ENCODE measurements at regions not wholly inside any gene's neighbourhood (a gene's known extent, or its start where the extent isn't known, plus 50 kb on each side); places are given as distances from the start of the nearest gene placed in this dataset.

DNA sequence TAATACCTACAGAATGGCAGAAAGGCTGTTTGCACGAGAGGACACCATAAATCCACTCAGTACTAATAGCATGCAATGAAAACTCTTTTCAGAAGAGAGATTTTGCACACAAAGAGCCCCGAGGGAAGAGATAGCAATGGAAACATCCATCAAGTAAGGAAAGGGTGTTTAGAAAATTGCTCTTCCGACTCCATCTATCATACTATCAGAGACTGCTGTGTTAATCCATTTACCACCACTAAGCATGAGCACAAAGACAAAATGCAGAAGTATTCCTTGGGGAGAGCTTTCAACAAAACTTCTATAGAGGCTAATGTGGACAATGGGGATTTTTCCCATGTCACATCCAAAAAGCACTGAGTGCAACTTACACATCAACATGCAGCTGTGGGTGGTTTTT, 72.1 kb upstream of the PLAAT1 start:
- TF ChIP-seq, protein P1, sequence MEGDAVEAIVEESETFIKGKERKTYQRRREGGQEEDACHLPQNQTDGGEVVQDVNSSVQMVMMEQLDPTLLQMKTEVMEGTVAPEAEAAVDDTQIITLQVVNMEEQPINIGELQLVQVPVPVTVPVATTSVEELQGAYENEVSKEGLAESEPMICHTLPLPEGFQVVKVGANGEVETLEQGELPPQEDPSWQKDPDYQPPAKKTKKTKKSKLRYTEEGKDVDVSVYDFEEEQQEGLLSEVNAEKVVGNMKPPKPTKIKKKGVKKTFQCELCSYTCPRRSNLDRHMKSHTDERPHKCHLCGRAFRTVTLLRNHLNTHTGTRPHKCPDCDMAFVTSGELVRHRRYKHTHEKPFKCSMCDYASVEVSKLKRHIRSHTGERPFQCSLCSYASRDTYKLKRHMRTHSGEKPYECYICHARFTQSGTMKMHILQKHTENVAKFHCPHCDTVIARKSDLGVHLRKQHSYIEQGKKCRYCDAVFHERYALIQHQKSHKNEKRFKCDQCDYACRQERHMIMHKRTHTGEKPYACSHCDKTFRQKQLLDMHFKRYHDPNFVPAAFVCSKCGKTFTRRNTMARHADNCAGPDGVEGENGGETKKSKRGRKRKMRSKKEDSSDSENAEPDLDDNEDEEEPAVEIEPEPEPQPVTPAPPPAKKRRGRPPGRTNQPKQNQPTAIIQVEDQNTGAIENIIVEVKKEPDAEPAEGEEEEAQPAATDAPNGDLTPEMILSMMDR (IDR thresholded peaks at IDR 0.05; ENCODE audit: control extremely low read depth in 1 of 3, insufficient read depth in 1 of 3, low read depth in 1 of 3, low read length in 3 of 3) = no peak
- TF ChIP-seq EZH2 (IDR thresholded peaks at IDR 0.05; ENCODE audit: low read depth, low read length, severe bottlenecking) = no peak
- no peak for TF ChIP-seq POLR2A (IDR thresholded peaks at IDR 0.05; ENCODE audit: control extremely low read depth in 1 of 2, low read depth in 2 of 2, low read length in 2 of 2)
- no peak for TF ChIP-seq EP300 (IDR thresholded peaks at IDR 0.05; ENCODE audit: borderline replicate concordance in 1 of 2, low read depth in 2 of 2, low read length in 2 of 2)
